Ascending aorta (tissue), 2 donors: ENCODE measurements at regions not wholly inside any gene's neighbourhood (a gene's known extent, or its start where the extent isn't known, plus 50 kb on each side); places are given as distances from the start of the nearest gene placed in this dataset.

Experiments
- DNase-seq, 2 donors: peaks; one replicate each; pipeline ENCODE4 v3.0.0-alpha.2; 2019; ENCODE audit warnings: low spot score in 2 of 2
- H3K27ac ChIP-seq, 2 donors: fragments of 200-600 bp; sonication (generic); one replicate each; pipeline ENCODE4 v1.5.1; 2016 to 2017; ENCODE audit warnings: mild to moderate bottlenecking in 1 of 2
- H3K27me3 ChIP-seq: fragments of 200-600 bp; sonication (generic); one replicate; pipeline ENCODE4 v1.5.1; 2017
- H3K36me3 ChIP-seq, 2 donors: fragments of 200-600 bp; sonication (generic); one replicate each; pipeline ENCODE4 v1.5.1; 2016
- H3K4me1 ChIP-seq, 2 donors: fragments of 200-600 bp; sonication (generic); one replicate each; pipeline ENCODE4 v1.5.1; 2016 to 2017; ENCODE audit warnings: mild to moderate bottlenecking in 1 of 2
- H3K4me3 ChIP-seq, 2 donors: fragments of 200-600 bp; sonication (generic); one replicate each; pipeline ENCODE4 v1.5.1; 2016 to 2017; ENCODE audit warnings: mild to moderate bottlenecking in 1 of 2
- H3K9me3 ChIP-seq, 2 donors: fragments of 200-600 bp; sonication (generic); one replicate each; pipeline ENCODE4 v1.5.1; 2016
- intact Hi-C: fragments of 100-400 bp; cut with DNase I; formaldehyde crosslinking; loops from one replicate; pipeline ENCODE4 v1.15.1; 2023
- TF ChIP-seq, protein P1 (sequence below), 3 experiments: fragments of 200-600 bp in 2 of 3; fragments of 450-650 bp in 1 of 3; sonication (generic) in 2 of 3; IDR thresholded peaks; one replicate each; pipeline ENCODE4 v1.5.1; 2016 to 2019; ENCODE audit warnings: antibody characterized with exemption in 3 of 3, mild to moderate bottlenecking in 1 of 3, moderate library complexity in 1 of 3

DNA sequence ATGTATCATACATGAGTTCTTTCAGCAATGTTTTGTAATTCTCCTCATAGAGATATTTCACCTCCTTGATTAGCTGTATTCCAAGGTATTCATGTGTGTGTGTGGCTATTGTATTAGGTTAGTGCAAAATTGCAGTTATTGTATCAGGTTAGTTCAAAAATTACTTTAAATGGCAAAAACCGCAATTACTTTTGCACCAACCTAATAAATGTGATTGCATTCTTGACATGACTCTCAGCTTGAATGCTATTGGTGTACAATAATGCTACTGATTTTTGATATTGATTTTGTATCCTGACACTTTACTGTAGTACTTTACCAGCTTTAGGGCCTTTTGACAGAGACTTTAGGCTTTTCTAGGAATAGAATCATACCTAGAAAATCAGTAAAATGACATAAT, 297.4 kb downstream of the ZWINT start:
- Histone ChIP-seq H3K9me3 (no peaks in the 10 kb centered on the region), H3K36me3 (no peaks in the 10 kb centered on the region), H3K27me3 (no peaks in the 10 kb centered on the region), H3K27ac (no peak overlapping the region), H3K4me1 (no peaks in the 10 kb centered on the region), H3K4me3 (no peak overlapping the region)
- intact Hi-C loops = no loop called here
- no peak for DNase-seq
- TF ChIP-seq, protein P1, sequence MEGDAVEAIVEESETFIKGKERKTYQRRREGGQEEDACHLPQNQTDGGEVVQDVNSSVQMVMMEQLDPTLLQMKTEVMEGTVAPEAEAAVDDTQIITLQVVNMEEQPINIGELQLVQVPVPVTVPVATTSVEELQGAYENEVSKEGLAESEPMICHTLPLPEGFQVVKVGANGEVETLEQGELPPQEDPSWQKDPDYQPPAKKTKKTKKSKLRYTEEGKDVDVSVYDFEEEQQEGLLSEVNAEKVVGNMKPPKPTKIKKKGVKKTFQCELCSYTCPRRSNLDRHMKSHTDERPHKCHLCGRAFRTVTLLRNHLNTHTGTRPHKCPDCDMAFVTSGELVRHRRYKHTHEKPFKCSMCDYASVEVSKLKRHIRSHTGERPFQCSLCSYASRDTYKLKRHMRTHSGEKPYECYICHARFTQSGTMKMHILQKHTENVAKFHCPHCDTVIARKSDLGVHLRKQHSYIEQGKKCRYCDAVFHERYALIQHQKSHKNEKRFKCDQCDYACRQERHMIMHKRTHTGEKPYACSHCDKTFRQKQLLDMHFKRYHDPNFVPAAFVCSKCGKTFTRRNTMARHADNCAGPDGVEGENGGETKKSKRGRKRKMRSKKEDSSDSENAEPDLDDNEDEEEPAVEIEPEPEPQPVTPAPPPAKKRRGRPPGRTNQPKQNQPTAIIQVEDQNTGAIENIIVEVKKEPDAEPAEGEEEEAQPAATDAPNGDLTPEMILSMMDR (IDR thresholded peaks at IDR 0.05) = no peak

DNA sequence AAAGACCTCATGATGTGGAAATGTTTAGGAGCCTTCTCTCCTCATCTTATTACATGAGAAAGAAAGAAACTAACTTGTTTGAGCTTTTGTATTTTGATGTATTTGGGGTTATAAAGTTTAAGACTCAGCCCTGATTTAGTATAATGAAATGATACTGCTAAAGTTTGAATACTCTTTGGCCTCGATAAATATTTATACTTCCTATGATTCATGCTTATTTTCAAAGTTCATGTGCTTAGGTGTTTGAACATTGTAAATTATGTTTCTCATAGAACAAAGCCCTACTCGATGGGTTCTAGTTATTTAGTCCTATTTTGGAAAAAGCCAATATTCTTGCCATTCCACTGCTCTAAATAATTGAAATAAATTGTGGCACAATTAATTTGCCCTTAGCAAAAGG, 303.2 kb downstream of the ZWINT start:
- Histone ChIP-seq H3K27me3 (no peaks in the 10 kb centered on the region), H3K4me1 (no peaks in the 10 kb centered on the region), H3K27ac (no peak overlapping the region), H3K9me3 (no peaks in the 10 kb centered on the region), H3K36me3 (no peaks in the 10 kb centered on the region), H3K4me3 (no peak overlapping the region)
- TF ChIP-seq, protein P1 (IDR thresholded peaks at IDR 0.05) = no peak
- no peak for DNase-seq
- intact Hi-C loops = no loop called here

DNA sequence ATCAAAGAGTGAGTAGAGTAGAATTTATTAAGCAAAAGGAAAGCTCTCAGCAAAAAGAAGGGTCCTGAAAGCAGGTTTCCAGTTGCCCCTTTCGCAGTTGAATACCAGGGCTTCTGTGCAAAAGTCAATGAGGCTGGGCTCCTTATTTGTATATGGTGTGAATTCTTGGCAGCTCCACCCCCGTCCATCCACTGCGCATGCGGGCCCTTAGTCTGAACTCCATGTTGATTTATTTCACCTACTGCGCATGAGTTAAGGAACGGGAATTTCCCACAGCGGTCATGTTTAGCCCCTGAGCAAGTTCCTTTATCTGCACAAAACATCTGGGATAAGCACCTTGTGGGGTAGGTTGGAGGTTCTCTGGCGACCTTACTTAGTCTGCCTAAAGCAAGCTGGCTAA, 325.6 kb downstream of the ZWINT start:
- intact Hi-C loops = no loop called here
- TF ChIP-seq, protein P1 (IDR thresholded peaks at IDR 0.05) = no peak
- no peaks in the 10 kb centered on the region for H3K4me1 ChIP-seq
- H3K27ac ChIP-seq = no peak overlapping the region
- no peaks in the 10 kb centered on the region for H3K36me3 ChIP-seq
- H3K4me3 ChIP-seq = no peak overlapping the region
- DNase-seq = no peak
- H3K27me3 ChIP-seq = no peaks in the 10 kb centered on the region
- H3K9me3 ChIP-seq = no peaks in the 10 kb centered on the region

DNA sequence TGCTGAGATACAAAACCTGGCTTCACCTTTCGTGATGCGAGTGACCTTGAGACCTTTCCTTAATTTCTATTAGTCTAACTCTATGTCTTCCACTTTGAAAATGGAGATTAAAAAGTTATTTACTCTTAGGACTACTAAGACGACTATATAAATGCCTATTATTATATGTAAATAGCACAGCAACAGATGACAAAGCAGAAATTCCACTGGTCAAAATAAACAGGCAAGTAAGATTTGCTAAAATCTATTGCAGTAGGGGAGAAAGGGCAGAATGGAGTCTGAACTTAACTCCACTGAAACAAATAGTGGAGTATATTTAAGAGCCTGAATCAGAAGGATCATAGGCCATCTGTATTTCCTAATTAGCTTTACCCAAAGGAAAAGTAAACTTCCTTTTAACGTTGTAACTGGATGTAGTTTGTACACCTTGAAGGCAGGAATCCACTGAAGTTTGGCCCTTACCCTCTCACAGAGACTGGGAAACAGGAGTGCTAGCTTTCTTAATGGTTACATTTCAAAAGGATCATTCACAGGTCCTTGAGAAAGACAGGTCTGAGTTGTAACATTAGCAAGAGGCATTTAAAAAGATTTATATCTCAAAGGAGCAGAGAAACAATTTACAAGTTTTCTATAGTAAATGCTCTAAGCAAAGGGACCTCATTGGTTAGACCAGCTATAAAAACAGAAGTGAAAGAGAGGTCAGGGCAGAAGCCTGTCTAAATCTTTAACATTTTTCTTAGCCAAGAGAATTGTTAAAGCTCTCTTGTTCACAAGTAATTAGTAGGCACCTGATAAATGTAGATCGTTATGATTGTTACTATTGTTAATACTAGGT, 332.5 kb downstream of the ZWINT start:
- no peak overlapping the region for H3K27ac ChIP-seq

DNA sequence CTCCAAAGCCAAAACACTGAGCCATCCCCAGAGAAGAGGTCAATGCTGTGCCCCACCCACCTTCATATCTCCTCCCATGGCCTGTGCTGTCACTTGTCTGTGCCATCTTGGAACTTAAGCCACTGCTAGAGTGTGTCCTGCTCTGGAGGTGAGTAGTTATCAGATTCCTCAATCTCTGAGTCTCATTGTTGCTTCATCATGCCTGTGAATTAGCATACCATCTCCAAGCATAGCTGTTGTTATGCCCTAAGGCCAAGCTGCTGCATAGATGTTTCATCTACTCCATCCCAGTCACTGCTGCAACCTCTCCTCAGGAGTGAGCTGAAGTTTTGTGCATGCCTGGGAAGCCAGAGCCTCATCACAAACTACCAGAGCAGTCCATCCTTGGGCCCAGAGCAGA, 349.0 kb downstream of the ZWINT start:
- Histone ChIP-seq H3K4me3 (no peak overlapping the region), H3K27me3 (no peaks in the 10 kb centered on the region), H3K9me3 (no peaks in the 10 kb centered on the region), H3K27ac (no peak overlapping the region), H3K4me1 (no peaks in the 10 kb centered on the region), H3K36me3 (no peaks in the 10 kb centered on the region)
- no peak for DNase-seq
- intact Hi-C loops = no loop called here
- TF ChIP-seq, protein P1 (IDR thresholded peaks at IDR 0.05) = no peak

More for the DNA sequence above, 332.5 kb downstream of the ZWINT start:
- no peak for DNase-seq
- Histone ChIP-seq H3K36me3 (no peaks in the 10 kb centered on the region), H3K9me3 (no peaks in the 10 kb centered on the region), H3K4me3 (no peak overlapping the region), H3K27me3 (no peaks in the 10 kb centered on the region), H3K4me1 (no peaks in the 10 kb centered on the region)
- intact Hi-C loops = no loop called here
- TF ChIP-seq, protein P1 (IDR thresholded peaks at IDR 0.05) = no peak
